ENCODE measurements at regions not wholly inside any gene's neighbourhood (a gene's known extent, or its start where the extent isn't known, plus 50 kb on each side); places are given as distances from the start of the nearest gene placed in this dataset.
"Not testable (repeated sequence)": the region's sequence is repeated elsewhere in the genome, so short reads cannot be mapped to it uniquely, and the experiment has no call there.

DNA sequence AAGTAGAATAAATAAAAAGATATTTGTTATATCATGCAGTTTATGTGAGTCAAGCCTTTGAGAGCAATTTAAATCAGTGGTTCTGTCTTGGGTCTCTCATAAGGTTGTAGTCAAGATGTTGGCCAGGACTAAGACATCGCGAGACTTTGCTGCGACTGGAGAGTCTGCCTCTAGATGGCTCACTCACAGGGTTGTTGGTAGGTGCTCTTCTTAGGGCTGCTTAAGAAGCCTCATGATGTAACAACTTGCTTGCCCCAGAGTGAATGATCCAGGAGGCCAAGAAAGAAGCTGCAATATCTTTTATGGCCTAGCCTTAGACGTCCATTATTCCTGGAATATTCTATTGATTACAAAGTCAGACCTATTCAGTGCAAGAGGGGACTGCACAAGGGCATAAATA, 73.1 kb upstream of the CACHD1 start:
- TF ChIP-seq EZH2 (IDR thresholded peaks at IDR 0.05), result no peak
- TF ChIP-seq POLR2AphosphoS5 (IDR thresholded peaks at IDR 0.05; ENCODE audit: borderline replicate concordance, low read depth, low read length), result no peak
- TF ChIP-seq FOXP2 (optimal IDR thresholded peaks at IDR 0.05; ENCODE audit: control extremely low read depth, extremely low read length, insufficient read depth), result no peak
- H3K9ac ChIP-seq (ENCODE audit: insufficient read length), result no peak overlapping the region

DNA sequence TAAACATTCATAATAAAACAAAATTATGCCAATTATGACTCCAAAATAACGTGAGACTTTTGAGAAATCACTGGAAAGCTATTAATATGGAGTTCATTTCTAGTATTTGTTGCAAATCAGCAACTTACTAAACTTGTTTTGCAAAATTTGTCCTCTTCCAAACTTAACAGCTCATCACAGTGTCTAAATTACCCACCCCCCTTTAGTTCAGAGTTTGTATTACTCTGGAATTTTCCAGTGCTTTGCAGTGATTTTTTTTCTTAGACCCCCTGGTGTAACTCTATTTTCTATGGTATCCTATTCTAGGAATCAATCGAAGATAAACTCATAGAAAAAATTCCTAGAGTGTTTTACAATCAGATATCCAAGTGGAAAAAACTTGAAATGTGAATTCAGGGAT, 72.4 kb upstream of the CACHD1 start:
- TF ChIP-seq EZH2 (IDR thresholded peaks at IDR 0.05) (no peak), POLR2AphosphoS5 (IDR thresholded peaks at IDR 0.05; ENCODE audit: borderline replicate concordance, low read depth, low read length) (no peak), FOXP2 (optimal IDR thresholded peaks at IDR 0.05; ENCODE audit: control extremely low read depth, extremely low read length, insufficient read depth) (no peak)
- Histone ChIP-seq H3K36me3 (ENCODE audit: insufficient read depth, low read length) (no peaks in the 10 kb centered on the region), H3K4me3 (no peak overlapping the region), H3K9me3 (ENCODE audit: low read depth, low read length) (no peaks in the 10 kb centered on the region), H3K27ac (no peak overlapping the region), H3K9ac (ENCODE audit: insufficient read length) (no peak overlapping the region)
- no peak for DNase-seq (ENCODE audit: low read depth, low spot score)

More for the DNA sequence above, 73.1 kb upstream of the CACHD1 start:
- Histone ChIP-seq H3K9me3 (ENCODE audit: low read depth, low read length) (no peaks in the 10 kb centered on the region), H3K27ac (no peak overlapping the region), H3K36me3 (ENCODE audit: insufficient read depth, low read length) (no peaks in the 10 kb centered on the region), H3K4me3 (no peak overlapping the region)
- DNase-seq (ENCODE audit: low read depth, low spot score), result no peak

DNA sequence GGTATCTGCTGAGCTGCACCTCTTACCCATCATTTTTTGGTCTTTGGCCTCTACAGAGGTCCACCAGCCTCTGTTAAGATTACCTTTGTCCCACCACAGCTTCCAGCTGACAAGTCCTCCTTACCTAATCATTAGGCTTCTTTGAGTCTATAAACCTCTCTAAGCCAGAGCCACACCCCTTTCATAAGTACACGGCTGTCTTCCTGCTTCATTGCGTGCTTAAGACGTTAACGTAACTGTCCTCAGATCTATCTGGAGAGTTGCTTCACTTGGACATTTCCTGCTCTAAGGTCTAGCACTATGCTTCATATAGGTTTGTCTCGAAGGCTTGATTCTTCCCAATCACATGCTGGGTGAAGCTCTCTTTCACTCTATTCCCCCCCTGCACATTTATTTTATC, 71.0 kb upstream of the CACHD1 start:
- H3K36me3 ChIP-seq (ENCODE audit: insufficient read depth, low read length), result no peaks in the 10 kb centered on the region
- DNase-seq (ENCODE audit: low read depth, low spot score), result no peak
- no peak overlapping the region for H3K27ac ChIP-seq
- no peak overlapping the region for H3K4me3 ChIP-seq
- H3K9me3 ChIP-seq (ENCODE audit: low read depth, low read length), result no peaks in the 10 kb centered on the region
- no peak overlapping the region for H3K9ac ChIP-seq (ENCODE audit: insufficient read length)
- TF ChIP-seq EZH2 (IDR thresholded peaks at IDR 0.05) (no peak), FOXP2 (optimal IDR thresholded peaks at IDR 0.05; ENCODE audit: control extremely low read depth, extremely low read length, insufficient read depth) (no peak), POLR2AphosphoS5 (IDR thresholded peaks at IDR 0.05; ENCODE audit: borderline replicate concordance, low read depth, low read length) (no peak)

DNA sequence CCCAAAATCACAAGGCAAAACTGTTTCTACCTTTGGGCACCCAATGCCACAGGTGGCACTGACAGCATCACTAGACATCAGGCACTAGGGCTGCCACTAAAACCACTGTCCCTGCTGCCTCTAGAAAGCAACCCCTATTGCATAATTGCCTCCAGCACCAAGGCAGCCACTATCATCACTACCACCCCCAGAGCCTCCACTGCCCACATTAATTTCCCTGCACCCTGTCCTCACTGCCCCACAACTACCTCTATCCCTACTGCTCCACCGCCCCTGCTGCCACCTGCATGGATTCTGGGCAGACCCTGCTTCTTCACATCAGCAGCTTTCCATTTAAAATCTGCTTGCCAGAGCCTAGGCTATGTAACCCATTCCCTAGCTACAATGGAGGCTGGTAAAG, 68.6 kb upstream of the CACHD1 start:
- H3K36me3 ChIP-seq (ENCODE audit: insufficient read depth, low read length), result no peaks in the 10 kb centered on the region
- H3K9me3 ChIP-seq (ENCODE audit: low read depth, low read length), result no peaks in the 10 kb centered on the region
- H3K27ac ChIP-seq, result no peak overlapping the region
- H3K9ac ChIP-seq (ENCODE audit: insufficient read length), result no peak overlapping the region
- H3K4me3 ChIP-seq, result no peak overlapping the region
- no peak for DNase-seq (ENCODE audit: low read depth, low spot score)
- TF ChIP-seq EZH2 (IDR thresholded peaks at IDR 0.05) (no peak), POLR2AphosphoS5 (IDR thresholded peaks at IDR 0.05; ENCODE audit: borderline replicate concordance, low read depth, low read length) (no peak)

DNA sequence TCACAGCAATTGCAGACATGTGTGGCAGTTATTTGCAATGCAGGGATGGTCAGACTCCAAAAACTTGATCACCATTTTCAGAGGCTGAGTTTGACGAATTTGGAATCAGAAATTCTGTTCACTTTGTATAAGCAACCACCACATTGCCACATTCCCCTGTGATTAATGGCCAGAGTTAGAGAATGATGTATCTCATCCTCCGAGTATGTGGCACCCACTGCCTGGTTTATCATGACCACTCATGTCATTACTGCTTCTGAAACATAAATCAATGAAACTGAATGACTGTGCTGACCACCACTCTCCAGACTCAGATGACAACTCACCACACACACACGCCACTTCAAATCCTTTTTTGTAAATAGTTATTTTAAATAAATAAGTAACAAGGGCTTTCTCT, 66.6 kb upstream of the CACHD1 start:
- H3K9me3 ChIP-seq (ENCODE audit: low read depth, low read length), result no peaks in the 10 kb centered on the region
- H3K27ac ChIP-seq, result no peak overlapping the region
- TF ChIP-seq FOXP2 (optimal IDR thresholded peaks at IDR 0.05; ENCODE audit: control extremely low read depth, extremely low read length, insufficient read depth) (no peak), POLR2AphosphoS5 (IDR thresholded peaks at IDR 0.05; ENCODE audit: borderline replicate concordance, low read depth, low read length) (no peak), EZH2 (IDR thresholded peaks at IDR 0.05) (no peak)
- H3K36me3 ChIP-seq (ENCODE audit: insufficient read depth, low read length), result no peaks in the 10 kb centered on the region
- H3K4me3 ChIP-seq, result no peak overlapping the region
- DNase-seq (ENCODE audit: low read depth, low spot score), result no peak
- H3K9ac ChIP-seq (ENCODE audit: insufficient read length), result no peak overlapping the region

DNA sequence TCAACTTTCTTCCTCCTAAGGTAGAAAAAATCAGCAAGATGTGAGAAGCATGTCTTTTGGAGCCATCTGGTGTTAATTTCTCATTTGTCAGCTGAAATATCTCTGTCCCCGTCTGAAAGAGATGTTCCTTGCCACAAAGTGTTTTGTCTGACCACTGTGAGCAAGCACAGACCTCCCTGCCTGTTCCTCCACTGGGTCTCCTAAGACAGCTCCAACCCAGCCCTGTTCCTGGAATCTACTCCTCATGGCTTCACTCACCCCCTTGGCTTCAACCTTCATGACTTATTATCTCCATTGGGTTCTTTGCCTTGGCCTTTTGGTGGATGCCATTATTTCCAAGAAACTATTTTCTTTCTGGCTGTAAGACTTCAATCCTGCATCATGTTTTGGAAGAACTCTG, 65.7 kb upstream of the CACHD1 start:
- DNase-seq (ENCODE audit: low read depth, low spot score), result no peak
- no peak overlapping the region for H3K9ac ChIP-seq (ENCODE audit: insufficient read length)
- no peak overlapping the region for H3K27ac ChIP-seq
- H3K36me3 ChIP-seq (ENCODE audit: insufficient read depth, low read length), result no peaks in the 10 kb centered on the region
- TF ChIP-seq EZH2 (IDR thresholded peaks at IDR 0.05) (no peak), POLR2AphosphoS5 (IDR thresholded peaks at IDR 0.05; ENCODE audit: borderline replicate concordance, low read depth, low read length) (no peak), FOXP2 (optimal IDR thresholded peaks at IDR 0.05; ENCODE audit: control extremely low read depth, extremely low read length, insufficient read depth) (no peak)
- H3K9me3 ChIP-seq (ENCODE audit: low read depth, low read length), result no peaks in the 10 kb centered on the region
- no peak overlapping the region for H3K4me3 ChIP-seq

DNA sequence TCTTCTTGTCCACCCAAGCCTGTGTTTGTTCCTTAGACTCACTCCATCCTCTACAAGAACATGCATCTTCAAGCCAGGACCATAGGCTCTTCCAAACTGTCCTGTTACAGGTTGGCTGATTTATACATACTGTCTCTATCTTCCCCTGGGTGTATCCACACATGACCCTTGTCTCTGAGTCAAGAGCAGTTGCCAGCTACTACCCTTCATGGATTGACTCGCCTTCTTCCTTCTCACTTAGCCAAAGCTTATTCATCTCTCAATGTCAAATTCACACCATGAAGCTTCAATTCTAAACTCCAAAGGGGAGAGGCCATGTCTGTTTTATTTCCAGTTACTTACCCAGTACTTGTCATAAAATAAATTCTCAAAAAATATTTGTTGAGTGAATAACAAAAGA, 64.1 kb upstream of the CACHD1 start:
- H3K9me3 ChIP-seq (ENCODE audit: low read depth, low read length), result no peaks in the 10 kb centered on the region
- no peak for TF ChIP-seq EZH2 (IDR thresholded peaks at IDR 0.05)
- no peak for TF ChIP-seq POLR2AphosphoS5 (IDR thresholded peaks at IDR 0.05; ENCODE audit: borderline replicate concordance, low read depth, low read length)
- TF ChIP-seq FOXP2 (optimal IDR thresholded peaks at IDR 0.05; ENCODE audit: control extremely low read depth, extremely low read length, insufficient read depth), result no peak
- H3K9ac ChIP-seq (ENCODE audit: insufficient read length), result no peak overlapping the region
- no peak overlapping the region for H3K4me3 ChIP-seq
- no peak for DNase-seq (ENCODE audit: low read depth, low spot score)
- no peaks in the 10 kb centered on the region for H3K36me3 ChIP-seq (ENCODE audit: insufficient read depth, low read length)
- H3K27ac ChIP-seq, result no peak overlapping the region

DNA sequence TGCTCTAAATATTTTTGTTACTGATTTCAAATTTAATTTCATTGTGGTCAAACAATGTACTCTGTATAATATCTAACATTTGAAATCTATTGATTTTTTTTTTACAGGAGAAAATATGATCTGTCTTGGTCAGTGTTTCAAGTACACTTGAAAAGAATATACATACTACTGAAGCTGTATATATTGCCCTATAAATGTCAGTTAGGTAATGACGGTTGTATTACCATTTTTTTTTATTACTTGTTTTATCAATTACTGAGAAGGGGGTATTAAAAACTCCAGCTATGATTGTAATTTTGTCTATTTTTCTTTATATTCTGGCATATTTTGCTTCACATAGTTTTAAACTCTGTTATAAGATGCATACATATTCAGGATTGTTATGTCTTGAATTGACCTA, 59.7 kb upstream of the CACHD1 start:
- no peak for DNase-seq (ENCODE audit: low read depth, low spot score)
- Histone ChIP-seq H3K9me3 (ENCODE audit: low read depth, low read length) (no peaks in the 10 kb centered on the region), H3K9ac (ENCODE audit: insufficient read length) (no peak overlapping the region), H3K27ac (no peak overlapping the region), H3K36me3 (ENCODE audit: insufficient read depth, low read length) (no peaks in the 10 kb centered on the region), H3K4me3 (no peak overlapping the region)
- TF ChIP-seq EZH2 (IDR thresholded peaks at IDR 0.05) (no peak), FOXP2 (optimal IDR thresholded peaks at IDR 0.05; ENCODE audit: control extremely low read depth, extremely low read length, insufficient read depth) (no peak), POLR2AphosphoS5 (IDR thresholded peaks at IDR 0.05; ENCODE audit: borderline replicate concordance, low read depth, low read length) (no peak)

DNA sequence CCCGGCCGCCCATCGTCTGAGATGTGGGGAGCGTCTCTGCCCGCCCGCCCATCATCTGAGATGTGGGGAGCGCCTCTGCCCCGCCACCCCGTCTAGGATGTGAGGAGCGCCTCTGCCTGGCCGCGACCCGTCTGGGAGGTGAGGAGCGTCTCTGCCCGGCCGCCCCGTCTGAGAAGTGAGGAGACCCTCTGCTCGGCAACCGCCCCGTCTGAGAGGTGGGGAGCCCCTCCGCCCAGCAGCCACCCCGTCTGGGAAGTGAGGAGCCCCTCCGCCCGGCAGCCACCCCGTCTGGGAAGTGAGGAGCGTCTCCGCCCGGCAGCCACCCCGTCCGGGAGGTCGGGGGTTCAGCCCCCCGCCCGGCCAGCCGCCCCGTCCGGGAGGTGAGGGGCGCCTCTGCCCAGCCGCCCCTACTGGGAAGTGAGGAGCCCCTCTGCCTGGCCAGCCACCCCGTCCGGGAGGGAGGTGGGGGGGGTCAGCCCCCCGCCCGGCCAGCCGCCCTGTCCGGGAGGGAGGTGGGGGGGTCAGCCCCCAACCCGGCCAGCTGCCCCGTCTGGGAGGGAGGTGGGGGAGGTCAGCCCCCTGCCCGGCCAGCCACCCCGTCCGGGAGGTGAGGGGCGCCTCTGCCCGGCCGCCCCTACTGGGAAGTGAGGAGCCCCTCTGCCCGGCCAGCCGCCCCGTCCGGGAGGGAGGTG, 54.9 kb upstream of the CACHD1 start:
- H3K9ac ChIP-seq (ENCODE audit: insufficient read length); H3K9me3 ChIP-seq (ENCODE audit: low read depth, low read length); H3K27ac ChIP-seq; H3K36me3 ChIP-seq (ENCODE audit: insufficient read depth, low read length); DNase-seq (ENCODE audit: low read depth, low spot score); H3K4me3 ChIP-seq: not testable (repeated sequence)
